Endodermal cell (in vitro differentiated cells): ENCODE measurements at regions not wholly inside any gene's neighbourhood (a gene's known extent, or its start where the extent isn't known, plus 50 kb on each side); places are given as distances from the start of the nearest gene placed in this dataset.

Experiments used
- DNase-seq: peaks from one replicate; pipeline ENCODE4 v3.0.0-alpha.2; 2017
- H3K27ac ChIP-seq: 2 replicates; pipeline ENCODE4 v1.5.1; 2013; ENCODE audit warnings: mild to moderate bottlenecking, low read depth, low read length, moderate library complexity
- H3K27me3 ChIP-seq: 2 replicates; pipeline ENCODE4 v1.6.1; 2013; ENCODE audit warnings: mild to moderate bottlenecking, low read length, moderate library complexity; ENCODE audit not compliant: insufficient read depth, control insufficient read depth, poor library complexity, severe bottlenecking
- H3K36me3 ChIP-seq: 2 replicates; pipeline ENCODE4 v1.7.0; 2013; ENCODE audit warnings: mild to moderate bottlenecking, low read length, moderate library complexity; ENCODE audit not compliant: control insufficient read depth, insufficient read depth
- H3K4me1 ChIP-seq: one replicate; pipeline ENCODE4 v1.7.0; 2013; ENCODE audit warnings: low read length; ENCODE audit not compliant: control insufficient read depth, insufficient read depth
- H3K4me3 ChIP-seq: 2 replicates; pipeline ENCODE4 v1.5.1; 2013; ENCODE audit warnings: mild to moderate bottlenecking, low read length, moderate library complexity
- H3K9ac ChIP-seq: 2 replicates; pipeline ENCODE4 v1.6.1; 2013; ENCODE audit warnings: mild to moderate bottlenecking, low read length, moderate library complexity; ENCODE audit not compliant: poor library complexity, severe bottlenecking; ENCODE audit errors: extremely low read depth
- H3K9me3 ChIP-seq: 2 replicates; pipeline ENCODE4 v1.6.1; 2013; ENCODE audit warnings: mild to moderate bottlenecking, low read length, moderate library complexity; ENCODE audit not compliant: control insufficient read depth
- H3K27ac Mint-ChIP-seq: 2 replicates; pipeline ENCODE4 v1.8.0; 2020; ENCODE audit warnings: mixed read lengths
- H3K27me3 Mint-ChIP-seq: 2 replicates; pipeline ENCODE4 v1.8.0; 2021; ENCODE audit warnings: mild to moderate bottlenecking, mixed read lengths; ENCODE audit not compliant: insufficient read depth
- H3K36me3 Mint-ChIP-seq: 2 replicates; pipeline ENCODE4 v1.8.0; 2020; ENCODE audit warnings: low read depth, mixed read lengths
- H3K4me1 Mint-ChIP-seq: 2 replicates; pipeline ENCODE4 v1.8.0; 2020; ENCODE audit warnings: mixed read lengths
- H3K4me3 Mint-ChIP-seq: 2 replicates; pipeline ENCODE4 v1.8.0; 2020; ENCODE audit warnings: mild to moderate bottlenecking, moderate library complexity, mixed read lengths
- H3K9me3 Mint-ChIP-seq: 2 replicates; pipeline ENCODE4 v1.8.0; 2020; ENCODE audit warnings: mild to moderate bottlenecking, mixed read lengths
- WGBS, 2 experiments: methylation state at CpG; one replicate each; pipeline versions ENCODE4 v1.1.5 to v1.1.7; 2013; ENCODE audit warnings: missing lambda C conversion rate in 2 of 2, mixed read lengths in 1 of 2; ENCODE audit not compliant: insufficient coverage in 1 of 2, insufficient read length in 1 of 2; 5-methylcytosine and 5-hydroxymethylcytosine counted together
- TF ChIP-seq, protein P1 (sequence below): fragments of 200-600 bp; sonication (generic); conservative IDR thresholded peaks from 2 replicates; pipeline ENCODE4 v1.5.0; 2021; ENCODE audit warnings: antibody characterized with exemption, mild to moderate bottlenecking

DNA sequence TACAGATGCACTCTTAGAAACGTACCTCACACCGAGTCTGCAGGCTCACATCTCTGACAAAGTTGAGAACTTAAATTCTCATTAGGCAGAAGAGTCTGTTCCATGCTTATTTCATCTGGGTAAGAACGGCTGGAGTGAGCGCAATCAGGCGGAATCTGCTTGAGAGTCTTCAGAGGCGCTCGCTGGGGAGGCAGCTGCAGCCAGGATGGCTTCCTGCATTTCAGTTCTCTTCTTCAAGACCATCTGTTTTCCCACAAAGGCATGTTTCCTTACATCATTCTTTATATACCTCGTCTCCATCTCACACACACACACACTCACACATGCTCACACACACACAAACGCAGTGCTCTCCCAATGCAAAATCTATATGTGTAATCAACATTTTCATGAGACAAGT, 497.1 kb downstream of the AJAP1 start:
- H3K27ac ChIP-seq = no peak overlapping the region
- Mint-ChIP-seq H3K27me3 (peaks cover 9% of the 10 kb centered on the region), H3K4me3 (no peak overlapping the region), H3K9me3 (peaks cover 39% of the 10 kb centered on the region), H3K27ac (no peak overlapping the region), H3K4me1 (no peaks in the 10 kb centered on the region), H3K36me3 (peaks cover 9% of the 10 kb centered on the region)
- peaks cover 25% of the 10 kb centered on the region for H3K9me3 ChIP-seq
- 91 to 96% methylated on average over 7 to 9 of the region's 9 CpGs for WGBS, 2 experiments
- H3K36me3 ChIP-seq = no peaks in the 10 kb centered on the region
- no peaks in the 10 kb centered on the region for H3K27me3 ChIP-seq
- TF ChIP-seq, protein P1, sequence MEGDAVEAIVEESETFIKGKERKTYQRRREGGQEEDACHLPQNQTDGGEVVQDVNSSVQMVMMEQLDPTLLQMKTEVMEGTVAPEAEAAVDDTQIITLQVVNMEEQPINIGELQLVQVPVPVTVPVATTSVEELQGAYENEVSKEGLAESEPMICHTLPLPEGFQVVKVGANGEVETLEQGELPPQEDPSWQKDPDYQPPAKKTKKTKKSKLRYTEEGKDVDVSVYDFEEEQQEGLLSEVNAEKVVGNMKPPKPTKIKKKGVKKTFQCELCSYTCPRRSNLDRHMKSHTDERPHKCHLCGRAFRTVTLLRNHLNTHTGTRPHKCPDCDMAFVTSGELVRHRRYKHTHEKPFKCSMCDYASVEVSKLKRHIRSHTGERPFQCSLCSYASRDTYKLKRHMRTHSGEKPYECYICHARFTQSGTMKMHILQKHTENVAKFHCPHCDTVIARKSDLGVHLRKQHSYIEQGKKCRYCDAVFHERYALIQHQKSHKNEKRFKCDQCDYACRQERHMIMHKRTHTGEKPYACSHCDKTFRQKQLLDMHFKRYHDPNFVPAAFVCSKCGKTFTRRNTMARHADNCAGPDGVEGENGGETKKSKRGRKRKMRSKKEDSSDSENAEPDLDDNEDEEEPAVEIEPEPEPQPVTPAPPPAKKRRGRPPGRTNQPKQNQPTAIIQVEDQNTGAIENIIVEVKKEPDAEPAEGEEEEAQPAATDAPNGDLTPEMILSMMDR = no peak
- no peak overlapping the region for H3K9ac ChIP-seq
- H3K4me3 ChIP-seq = no peak overlapping the region
- no peak for DNase-seq
- no peaks in the 10 kb centered on the region for H3K4me1 ChIP-seq

DNA sequence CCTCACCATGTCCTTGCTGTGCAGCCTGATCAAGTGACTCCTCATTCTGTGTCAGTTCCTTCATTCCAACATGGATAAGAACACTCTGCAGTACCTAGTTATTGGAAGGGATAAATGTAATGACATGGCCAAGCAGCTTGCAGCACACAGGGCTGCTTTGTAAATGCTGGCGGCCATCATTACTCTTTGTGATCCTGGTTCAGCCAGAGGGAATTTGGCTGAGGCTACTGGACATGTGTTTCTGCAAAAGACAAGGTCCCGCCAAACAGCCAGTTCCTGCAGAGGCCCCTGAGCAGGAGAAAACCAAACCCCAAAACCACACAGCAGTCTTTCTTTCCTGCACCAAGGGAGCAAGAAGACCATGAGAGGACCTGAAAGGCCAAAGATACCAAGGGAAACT, 495.8 kb downstream of the AJAP1 start:
- Histone ChIP-seq H3K27ac (no peak overlapping the region), H3K9ac (no peak overlapping the region), H3K27me3 (no peaks in the 10 kb centered on the region), H3K9me3 (peaks cover 16% of the 10 kb centered on the region), H3K4me1 (no peaks in the 10 kb centered on the region), H3K4me3 (no peak overlapping the region), H3K36me3 (no peaks in the 10 kb centered on the region)
- H3K36me3 Mint-ChIP-seq = peaks cover 6% of the 10 kb centered on the region
- WGBS, 2 experiments = 85 to 100% methylated on average over 1 to 2 of the region's 2 CpGs
- no peak overlapping the region for H3K27ac Mint-ChIP-seq
- H3K4me1 Mint-ChIP-seq = no peaks in the 10 kb centered on the region
- TF ChIP-seq, protein P1 = no peak
- H3K4me3 Mint-ChIP-seq = no peak overlapping the region
- peaks cover 9% of the 10 kb centered on the region for H3K27me3 Mint-ChIP-seq
- DNase-seq = no peak
- H3K9me3 Mint-ChIP-seq = peaks cover 26% of the 10 kb centered on the region

DNA sequence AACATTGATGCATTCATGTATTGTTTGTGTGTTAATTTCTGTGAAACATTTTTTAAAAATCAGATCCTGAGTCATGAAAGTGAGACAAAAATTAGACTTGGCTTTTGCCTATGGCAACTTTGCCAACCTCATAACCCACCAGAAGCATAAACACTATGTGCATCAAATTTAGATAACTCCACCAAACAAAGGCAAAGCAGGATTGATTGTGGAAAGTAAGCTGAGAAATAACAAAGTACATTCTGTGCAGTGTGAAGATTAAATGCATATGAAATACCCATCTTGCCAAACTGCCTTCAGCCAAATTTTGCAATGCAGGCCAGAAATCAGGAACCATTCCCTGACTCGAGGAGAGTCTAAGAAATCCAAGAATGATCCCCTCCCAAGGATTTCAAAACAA, 493.4 kb downstream of the AJAP1 start:
- no peak overlapping the region for H3K4me3 ChIP-seq
- Mint-ChIP-seq H3K27ac (no peak overlapping the region), H3K9me3 (peaks cover 3% of the 10 kb centered on the region), H3K4me3 (no peak overlapping the region), H3K27me3 (peaks cover 7% of the 10 kb centered on the region), H3K4me1 (peaks cover 15% of the 10 kb centered on the region), H3K36me3 (no peaks in the 10 kb centered on the region)
- no peak overlapping the region for H3K9ac ChIP-seq
- no peaks in the 10 kb centered on the region for H3K27me3 ChIP-seq
- 86 to 100% methylated on average over 1 of the region's 1 CpG for WGBS, 2 experiments
- H3K9me3 ChIP-seq = no peaks in the 10 kb centered on the region
- H3K4me1 ChIP-seq = peaks cover 4% of the 10 kb centered on the region
- DNase-seq = no peak
- no peak overlapping the region for H3K27ac ChIP-seq
- H3K36me3 ChIP-seq = no peaks in the 10 kb centered on the region
- TF ChIP-seq, protein P1 = no peak
